AG04450 (cell line): ENCODE measurements at regions not wholly inside any gene's neighbourhood (a gene's known extent, or its start where the extent isn't known, plus 50 kb on each side); places are given as distances from the start of the nearest gene placed in this dataset.

ENCODE experiments used
- CTCF ChIA-PET: fragments of 300-600, 350-600 bp; formaldehyde crosslinking; extraction: SDS; loops from one replicate; lab custom pipeline; 2022; ENCODE audit warnings: antibody characterized with exemption, inconsistent platforms; lab: Charles Lee
- POLR2A ChIA-PET: fragments of 350-600 bp; formaldehyde crosslinking; extraction: SDS; loops from one replicate; lab custom pipeline; 2021; ENCODE audit warnings: antibody characterized with exemption, inconsistent platforms; lab: Yijun Ruan, JAX
- DNase-seq: peaks from one replicate; pipeline ENCODE4 v3.0.0-alpha.2; 2011; ENCODE audit warnings: low read depth, low spot score
- H3K27ac ChIP-seq: one replicate; pipeline ENCODE4 v1.5.1; 2012; ENCODE audit warnings: low read depth, low read length, control low read depth
- H3K27me3 ChIP-seq: one replicate; pipeline ENCODE4 v1.6.0; 2012; ENCODE audit warnings: low read length; ENCODE audit not compliant: control insufficient read depth, insufficient read depth
- H3K4me3 ChIP-seq: 2 replicates; pipeline ENCODE4 v1.5.1; 2011; ENCODE audit warnings: mild to moderate bottlenecking, low read depth, low read length, control low read depth
- H3K9me3 ChIP-seq: 2 replicates; pipeline ENCODE4 v1.5.1; 2012; ENCODE audit warnings: low read length; ENCODE audit not compliant: control insufficient read depth, insufficient read depth
- CTCF ChIP-seq: IDR thresholded peaks from 2 replicates; pipeline ENCODE4 v1.5.1; 2011; ENCODE audit warnings: low read depth, low read length, control low read depth, inconsistent platforms

- DNase-seq, result no peak
- H3K27me3 ChIP-seq, result no peaks in the 10 kb centered on the region
- no peaks in the 10 kb centered on the region for H3K9me3 ChIP-seq
- POLR2A ChIA-PET, result no interaction called here
- CTCF ChIA-PET, result no interaction called here
- no peak for TF ChIP-seq CTCF
- no peak overlapping the region for H3K27ac ChIP-seq
- H3K4me3 ChIP-seq, result no peak overlapping the region
Measured at GRCh38 chr1:79726911-79727310, 720.4 kb upstream of the ADGRL4 start.

GRCh38 chr1:79726321-79726720 is 719.8 kb upstream of the ADGRL4 start:
- H3K27me3 ChIP-seq, result no peaks in the 10 kb centered on the region
- H3K9me3 ChIP-seq, result no peaks in the 10 kb centered on the region
- no peak for TF ChIP-seq CTCF
- H3K4me3 ChIP-seq, result no peak overlapping the region
- POLR2A ChIA-PET, result interaction anchor here (0.7 kb wide), 1 partner anchor 894 kb away, joined by 3 read pairs; no protein-coding TSS in a partner anchor
- no peak for DNase-seq
- CTCF ChIA-PET, result no interaction called here
- H3K27ac ChIP-seq, result no peak overlapping the region

GRCh38 chr1:79716447-79716846 is 709.9 kb upstream of the ADGRL4 start:
- ChIA-PET POLR2A (no interaction called here), CTCF (no interaction called here)
- H3K9me3 ChIP-seq, result 0 out of 2 replicates have a peak, but pooled peaks cover 2% of the 10 kb centered on the region
- H3K4me3 ChIP-seq, result no peak overlapping the region
- no peak for TF ChIP-seq CTCF
- DNase-seq, result peak; percentile 29
- no peak overlapping the region for H3K27ac ChIP-seq
- no peaks in the 10 kb centered on the region for H3K27me3 ChIP-seq

GRCh38 chr1:79714664-79715063 is 708.1 kb upstream of the ADGRL4 start:
- ChIA-PET CTCF (no interaction called here), POLR2A (no interaction called here)
- Histone ChIP-seq H3K27ac (no peak overlapping the region), H3K27me3 (no peaks in the 10 kb centered on the region), H3K4me3 (no peak overlapping the region), H3K9me3 (0 out of 2 replicates have a peak, but pooled peaks cover 2% of the 10 kb centered on the region)
- no peak for TF ChIP-seq CTCF
- no peak for DNase-seq

- TF ChIP-seq CTCF, result no peak
- Histone ChIP-seq H3K27ac (no peak overlapping the region), H3K9me3 (no peaks in the 10 kb centered on the region), H3K27me3 (no peaks in the 10 kb centered on the region), H3K4me3 (no peak overlapping the region)
- no peak for DNase-seq
- POLR2A ChIA-PET, result no interaction called here
- CTCF ChIA-PET, result no interaction called here
Measured at GRCh38 chr1:79711001-79711431, 704.5 kb upstream of the ADGRL4 start.
